H9 (cell line): ENCODE measurements at regions not wholly inside any gene's neighbourhood (a gene's known extent, or its start where the extent isn't known, plus 50 kb on each side); places are given as distances from the start of the nearest gene placed in this dataset.
"Not testable (repeated sequence)": the region's sequence is repeated elsewhere in the genome, so short reads cannot be mapped to it uniquely, and the experiment has no call there.

Source experiments
- DNase-seq: peaks from one replicate; pipeline ENCODE4 v3.0.0-alpha.2; 2017
- H2AFZ ChIP-seq: one replicate; pipeline ENCODE4 v1.6.1; 2013; ENCODE audit warnings: mild to moderate bottlenecking, low read length, control low read depth, moderate library complexity
- H2AK5ac ChIP-seq: 2 replicates; pipeline ENCODE4 v1.6.1; 2013; ENCODE audit warnings: low read length, control low read depth, mixed read lengths; ENCODE audit not compliant: insufficient read length
- H2BK120ac ChIP-seq: one replicate; pipeline ENCODE4 v1.6.1; 2013; ENCODE audit warnings: low read depth, mild to moderate bottlenecking, low read length, control low read depth, inconsistent platforms; ENCODE audit not compliant: poor library complexity, severe bottlenecking
- H2BK12ac ChIP-seq: 2 replicates; pipeline ENCODE4 v1.6.1; 2013; ENCODE audit warnings: low read length, control low read depth, mixed read lengths, low read depth; ENCODE audit not compliant: insufficient read length
- H2BK15ac ChIP-seq: 2 replicates; pipeline ENCODE4 v1.6.1; 2013; ENCODE audit warnings: low read depth, low read length, control low read depth
- H2BK20ac ChIP-seq: one replicate; pipeline ENCODE4 v1.6.1; 2013; ENCODE audit warnings: low read depth, mild to moderate bottlenecking, low read length, control low read depth, inconsistent platforms; ENCODE audit not compliant: poor library complexity, severe bottlenecking
- H2BK5ac ChIP-seq: 2 replicates; pipeline ENCODE4 v1.6.1; 2013; ENCODE audit warnings: low read length, control low read depth, mixed read lengths; ENCODE audit not compliant: insufficient read length
- H3K14ac ChIP-seq: 2 replicates; pipeline ENCODE4 v1.6.1; 2013; ENCODE audit warnings: low read length, control low read depth; ENCODE audit not compliant: insufficient read depth
- H3K18ac ChIP-seq: 2 replicates; pipeline ENCODE4 v1.6.1; 2013; ENCODE audit warnings: low read depth, mild to moderate bottlenecking, mixed read lengths, low read length, control low read depth; ENCODE audit not compliant: insufficient read length
- H3K23ac ChIP-seq: 2 replicates; pipeline ENCODE4 v1.6.1; 2013; ENCODE audit warnings: low read length, control low read depth, mixed read lengths, low read depth; ENCODE audit not compliant: insufficient read length
- H3K23me2 ChIP-seq: 2 replicates; pipeline ENCODE4 v1.6.1; 2013; ENCODE audit warnings: low read depth, mild to moderate bottlenecking, mixed read lengths, low read length, control low read depth; ENCODE audit not compliant: insufficient read length, poor library complexity, severe bottlenecking
- H3K27ac ChIP-seq: 2 replicates; pipeline ENCODE4 v1.5.1; 2013; ENCODE audit warnings: low read length, control low read depth, mixed read lengths, low read depth; ENCODE audit not compliant: insufficient read length
- H3K27me3 ChIP-seq: 2 replicates; pipeline ENCODE4 v1.6.1; 2013; ENCODE audit warnings: low read length, control low read depth, inconsistent platforms; ENCODE audit not compliant: insufficient read depth
- H3K4ac ChIP-seq: 2 replicates; pipeline ENCODE4 v1.6.1; 2013; ENCODE audit warnings: low read depth, mild to moderate bottlenecking, control low read depth, inconsistent platforms, low read length, moderate library complexity
- H3K4me1 ChIP-seq: 2 replicates; pipeline ENCODE4 v1.6.1; 2013; ENCODE audit warnings: low read length, control low read depth, inconsistent platforms; ENCODE audit not compliant: insufficient read depth
- H3K4me2 ChIP-seq: 2 replicates; pipeline ENCODE4 v1.6.1; 2013; ENCODE audit warnings: low read length, control low read depth, mixed read lengths; ENCODE audit not compliant: insufficient read length, insufficient read depth
- H3K56ac ChIP-seq: 2 replicates; pipeline ENCODE4 v1.6.1; 2013; ENCODE audit warnings: low read depth, mild to moderate bottlenecking, mixed read lengths, low read length, control low read depth; ENCODE audit not compliant: insufficient read length
- H3K79me1 ChIP-seq: 2 replicates; pipeline ENCODE4 v1.6.1; 2013; ENCODE audit warnings: low read depth, mild to moderate bottlenecking, moderate library complexity, low read length, control low read depth, inconsistent platforms; ENCODE audit not compliant: insufficient read depth, poor library complexity, severe bottlenecking
- H3K79me2 ChIP-seq: 2 replicates; pipeline ENCODE4 v1.6.1; 2013; ENCODE audit warnings: low read length, control low read depth, inconsistent platforms; ENCODE audit not compliant: insufficient read depth
- H3K9ac ChIP-seq: 2 replicates; pipeline ENCODE4 v1.6.1; 2013; ENCODE audit warnings: low read length, control low read depth, mixed read lengths; ENCODE audit not compliant: insufficient read length; ENCODE audit errors: extremely low read depth
- H3K9me3 ChIP-seq: one replicate; pipeline ENCODE4 v1.6.1; 2013; ENCODE audit warnings: low read depth, low read length, inconsistent platforms; ENCODE audit not compliant: control insufficient read depth
- H3T11ph ChIP-seq: one replicate; pipeline ENCODE4 v1.6.1; 2013; ENCODE audit warnings: mild to moderate bottlenecking, low read length, control low read depth, inconsistent platforms
- H4K20me1 ChIP-seq: one replicate; pipeline ENCODE4 v1.6.1; 2013; ENCODE audit not compliant: control insufficient read depth, insufficient read length, insufficient read depth
- H4K5ac ChIP-seq: 2 replicates; pipeline ENCODE4 v1.6.1; 2013; ENCODE audit warnings: low read depth, mild to moderate bottlenecking, mixed read lengths, low read length, control low read depth; ENCODE audit not compliant: insufficient read length
- H4K8ac ChIP-seq: replicated peaks from 2 replicates; pipeline ENCODE4 v1.6.1; 2013; ENCODE audit warnings: low read length, control low read depth, mixed read lengths, low read depth; ENCODE audit not compliant: insufficient read length
- H4K91ac ChIP-seq: 2 replicates; pipeline ENCODE4 v1.6.1; 2013; ENCODE audit warnings: low read depth, mild to moderate bottlenecking, moderate library complexity, mixed read lengths, low read length, control low read depth; ENCODE audit not compliant: insufficient read length
- H3K27ac Mint-ChIP-seq, 3 experiments: 2 replicates in 2 of 3; 3 replicates in 1 of 3; pipeline ENCODE4 v1.8.0; 2020 to 2021; ENCODE audit warnings: mixed read lengths in 3 of 3, mild to moderate bottlenecking in 1 of 3, moderate library complexity in 1 of 3
- H3K27me3 Mint-ChIP-seq: 2 replicates; pipeline ENCODE4 v1.8.0; 2021; ENCODE audit warnings: low read depth, mild to moderate bottlenecking, moderate library complexity, mixed read lengths
- H3K36me3 Mint-ChIP-seq, 3 experiments: 2 replicates in 2 of 3; 3 replicates in 1 of 3; pipeline ENCODE4 v1.8.0; 2020 to 2021; ENCODE audit warnings: low read depth in 3 of 3, mixed read lengths in 3 of 3; ENCODE audit not compliant: insufficient read depth in 1 of 3
- H3K4me1 Mint-ChIP-seq, 2 experiments: 2 replicates each; pipeline ENCODE4 v1.8.0; 2020; ENCODE audit warnings: mixed read lengths in 2 of 2
- H3K4me3 Mint-ChIP-seq, 2 experiments: 2 replicates in 1 of 2; 3 replicates in 1 of 2; pipeline ENCODE4 v1.8.0; 2020 to 2021; ENCODE audit warnings: mild to moderate bottlenecking in 2 of 2, mixed read lengths in 2 of 2, moderate library complexity in 1 of 2
- H3K9me3 Mint-ChIP-seq, 2 experiments: 2 replicates in 1 of 2; 3 replicates in 1 of 2; pipeline ENCODE4 v1.8.0; 2020; ENCODE audit warnings: mild to moderate bottlenecking in 2 of 2, mixed read lengths in 2 of 2, moderate library complexity in 1 of 2
- WGBS: extraction: QIAGEN DNeasy Blood & Tissue Kit; methylation state at CpG from one replicate; pipeline ENCODE4 v1.1.7; 2013; ENCODE audit warnings: missing lambda C conversion rate, low lambda C conversion rate, mixed read lengths; ENCODE audit not compliant: insufficient read length; ENCODE audit errors: extremely low coverage; 5-methylcytosine and 5-hydroxymethylcytosine counted together

GRCh38 chr20:26181364-26181763, 484.7 kb upstream of the ZNF337 start:
- not testable (repeated sequence) for H2BK15ac ChIP-seq, H3K36me3 Mint-ChIP-seq, H3K4me3 Mint-ChIP-seq, H2BK12ac ChIP-seq, H3K23me2 ChIP-seq, H3K56ac ChIP-seq, H3K4me1 Mint-ChIP-seq, H3K27me3 ChIP-seq, DNase-seq, H2BK20ac ChIP-seq, H4K20me1 ChIP-seq, H3K23ac ChIP-seq, H2AFZ ChIP-seq, H4K8ac ChIP-seq, H3K18ac ChIP-seq, H3K79me1 ChIP-seq, H3K27ac Mint-ChIP-seq, H4K5ac ChIP-seq, H3K14ac ChIP-seq, H3K4ac ChIP-seq, H2BK120ac ChIP-seq, H3K9me3 Mint-ChIP-seq, H3T11ph ChIP-seq, H3K9ac ChIP-seq, H3K79me2 ChIP-seq, H3K4me2 ChIP-seq, H2BK5ac ChIP-seq, H3K9me3 ChIP-seq, H3K27me3 Mint-ChIP-seq, H4K91ac ChIP-seq, H3K4me1 ChIP-seq, H2AK5ac ChIP-seq, H3K27ac ChIP-seq
- WGBS, result no CpG with 5 or more reads among the region's 2 CpGs

GRCh38 chr20:26171875-26172274, 475.2 kb upstream of the ZNF337 start:
- H3K56ac ChIP-seq, H3K36me3 Mint-ChIP-seq, H3K79me1 ChIP-seq, H3K23ac ChIP-seq, H3K9me3 ChIP-seq, H3K23me2 ChIP-seq, H2BK120ac ChIP-seq, H4K20me1 ChIP-seq, DNase-seq, H3K27me3 ChIP-seq, H3K4me3 Mint-ChIP-seq, H3K14ac ChIP-seq, H2AFZ ChIP-seq, H3K9ac ChIP-seq, H3K18ac ChIP-seq, H3K4me1 ChIP-seq, H2BK12ac ChIP-seq, H3K27ac Mint-ChIP-seq, H3K27ac ChIP-seq, H4K91ac ChIP-seq, H4K8ac ChIP-seq, H3K4ac ChIP-seq, H3T11ph ChIP-seq, H3K4me2 ChIP-seq, H4K5ac ChIP-seq, H3K4me1 Mint-ChIP-seq, H3K9me3 Mint-ChIP-seq, H3K79me2 ChIP-seq, H2AK5ac ChIP-seq, H2BK20ac ChIP-seq, H3K27me3 Mint-ChIP-seq, H2BK5ac ChIP-seq, H2BK15ac ChIP-seq: not testable (repeated sequence)
